ENCODE measurements at regions not wholly inside any gene's neighbourhood (a gene's known extent, or its start where the extent isn't known, plus 50 kb on each side); places are given as distances from the start of the nearest gene placed in this dataset.

GRCh38 chr4:81290813-81291212 is 75.8 kb upstream of the PRKG2 start:
- TF ChIP-seq POLR2A (IDR thresholded peaks at IDR 0.05) (no peak), CTCF (IDR thresholded peaks at IDR 0.05) (no peak)

Measured in suprapubic skin (tissue), 3 donors.